DMS79 treated with DMSO at 0.1 percent for 48 hours (cell line): ENCODE measurements at regions not wholly inside any gene's neighbourhood (a gene's known extent, or its start where the extent isn't known, plus 50 kb on each side); places are given as distances from the start of the nearest gene placed in this dataset.

Experiments
- DNase-seq: peaks from one replicate; lab custom pipeline; 2025; lab: John Stamatoyannopoulos, UW

GRCh38 chr2:41400088-41400665 lies 647.6 kb upstream of the PKDCC start:
- DNase-seq, result no peak

GRCh38 chr2:41405441-41405840 lies 642.4 kb upstream of the PKDCC start:
- DNase-seq, result no peak

GRCh38 chr2:41409328-41409727 lies 638.5 kb upstream of the PKDCC start:
- no peak for DNase-seq

GRCh38 chr2:41410011-41410410 lies 637.8 kb upstream of the PKDCC start:
- no peak for DNase-seq

- no peak for DNase-seq
These were observed 633.9 kb upstream of the PKDCC start for GRCh38 chr2:41413813-41414485.

GRCh38 chr2:41414486-41415230 lies 633.2 kb upstream of the PKDCC start:
- no peak for DNase-seq

- no peak for DNase-seq
These were observed 630.3 kb upstream of the PKDCC start for GRCh38 chr2:41417511-41417910.

- no peak for DNase-seq
These were observed 627.6 kb upstream of the PKDCC start for GRCh38 chr2:41420219-41420618.

- no peak for DNase-seq
These were observed 626.9 kb upstream of the PKDCC start for GRCh38 chr2:41420872-41421271.

GRCh38 chr2:41431756-41432155 lies 616.1 kb upstream of the PKDCC start:
- DNase-seq, result no peak

- DNase-seq, result no peak
These were observed 615.4 kb upstream of the PKDCC start for GRCh38 chr2:41432459-41432858.

- DNase-seq, result no peak
These were observed 612.8 kb upstream of the PKDCC start for GRCh38 chr2:41434991-41435390.

- DNase-seq, result no peak
These were observed 605.9 kb upstream of the PKDCC start for GRCh38 chr2:41441958-41442357.

- no peak for DNase-seq
These were observed 602.0 kb upstream of the PKDCC start for GRCh38 chr2:41445865-41446264.

- no peak for DNase-seq
These were observed 601.6 kb upstream of the PKDCC start for GRCh38 chr2:41446266-41446665.

GRCh38 chr2:41448221-41448620 lies 599.6 kb upstream of the PKDCC start:
- DNase-seq, result no peak

- no peak for DNase-seq
These were observed 590.8 kb upstream of the PKDCC start for GRCh38 chr2:41457026-41457425.

GRCh38 chr2:41460661-41461060 lies 587.2 kb upstream of the PKDCC start:
- no peak for DNase-seq

- DNase-seq, result no peak
These were observed 583.4 kb upstream of the PKDCC start for GRCh38 chr2:41464395-41464794.

GRCh38 chr2:41475959-41476358 lies 571.9 kb upstream of the PKDCC start:
- no peak for DNase-seq

GRCh38 chr2:41482659-41483058 lies 565.2 kb upstream of the PKDCC start:
- DNase-seq, result no peak

GRCh38 chr2:41483226-41483625 lies 564.6 kb upstream of the PKDCC start:
- no peak for DNase-seq
